ENCODE measurements at regions not wholly inside any gene's neighbourhood (a gene's known extent, or its start where the extent isn't known, plus 50 kb on each side); places are given as distances from the start of the nearest gene placed in this dataset.

GRCh38 chr7:25522727-25523126 lies 294.4 kb upstream of the NPVF start:
- no peak overlapping the region for H3K27ac ChIP-seq (ENCODE audit: low read depth in 2 of 2, low read length in 2 of 2)
- FAIRE-seq, result no peak
- no peak for TF ChIP-seq CTCF (IDR thresholded peaks at IDR 0.05; ENCODE audit: borderline replicate concordance, extremely low read depth, insufficient read depth)
- no peaks in the 10 kb centered on the region for H3K27me3 ChIP-seq (ENCODE audit: control insufficient read depth, insufficient read depth, low read length)
- DNase-seq, result no peak
- H3K4me1 ChIP-seq (ENCODE audit: control insufficient read depth in 2 of 3, insufficient read depth in 2 of 3, low read depth in 1 of 3, low read length in 3 of 3), result peaks cover 0 to 2% (median 0%) of the 10 kb centered on the region in 3 donors
- no peaks in the 10 kb centered on the region for H3K36me3 ChIP-seq (ENCODE audit: control insufficient read depth in 2 of 3, insufficient read depth in 3 of 3, low read length in 3 of 3)
- intact Hi-C loops (cut with DNase I), result no loop called here
- H3K9ac ChIP-seq (ENCODE audit: low read length in 3 of 3), result no peak overlapping the region
- no peaks in the 10 kb centered on the region for H3K9me3 ChIP-seq (ENCODE audit: control insufficient read depth in 2 of 3, insufficient read depth in 1 of 3, low read length in 3 of 3)
- no peak overlapping the region for H3K4me3 ChIP-seq (ENCODE audit: low read length in 3 of 3)

- Histone ChIP-seq H3K9ac (ENCODE audit: low read length in 3 of 3) (no peak overlapping the region), H3K4me1 (ENCODE audit: control insufficient read depth in 2 of 3, insufficient read depth in 2 of 3, low read depth in 1 of 3, low read length in 3 of 3) (no peaks in the 10 kb centered on the region), H3K36me3 (ENCODE audit: control insufficient read depth in 2 of 3, insufficient read depth in 3 of 3, low read length in 3 of 3) (no peaks in the 10 kb centered on the region), H3K27ac (ENCODE audit: low read depth in 2 of 2, low read length in 2 of 2) (no peak overlapping the region), H3K4me3 (ENCODE audit: low read length in 3 of 3) (no peak overlapping the region), H3K9me3 (ENCODE audit: control insufficient read depth in 2 of 3, insufficient read depth in 1 of 3, low read length in 3 of 3) (no peaks in the 10 kb centered on the region), H3K27me3 (ENCODE audit: control insufficient read depth, insufficient read depth, low read length) (no peaks in the 10 kb centered on the region)
- DNase-seq (no peak), FAIRE-seq (no peak)
- TF ChIP-seq CTCF (IDR thresholded peaks at IDR 0.05; ENCODE audit: borderline replicate concordance, extremely low read depth, insufficient read depth), result no peak
- intact Hi-C loops (cut with DNase I), result no loop called here
Observed at GRCh38 chr7:25527665-25528170, 299.4 kb upstream of the NPVF start.

GRCh38 chr7:25529320-25529719 lies 301.0 kb upstream of the NPVF start:
- H3K27ac ChIP-seq (ENCODE audit: low read depth in 2 of 2, low read length in 2 of 2), result no peak overlapping the region
- H3K4me3 ChIP-seq (ENCODE audit: low read length in 3 of 3), result no peak overlapping the region
- intact Hi-C loops (cut with DNase I), result no loop called here
- FAIRE-seq (no peak), DNase-seq (no peak)
- no peaks in the 10 kb centered on the region for H3K36me3 ChIP-seq (ENCODE audit: control insufficient read depth in 2 of 3, insufficient read depth in 3 of 3, low read length in 3 of 3)
- H3K9me3 ChIP-seq (ENCODE audit: control insufficient read depth in 2 of 3, insufficient read depth in 1 of 3, low read length in 3 of 3), result no peaks in the 10 kb centered on the region
- H3K27me3 ChIP-seq (ENCODE audit: control insufficient read depth, insufficient read depth, low read length), result no peaks in the 10 kb centered on the region
- no peaks in the 10 kb centered on the region for H3K4me1 ChIP-seq (ENCODE audit: control insufficient read depth in 2 of 3, insufficient read depth in 2 of 3, low read depth in 1 of 3, low read length in 3 of 3)
- no peak for TF ChIP-seq CTCF (IDR thresholded peaks at IDR 0.05; ENCODE audit: borderline replicate concordance, extremely low read depth, insufficient read depth)
- no peak overlapping the region for H3K9ac ChIP-seq (ENCODE audit: low read length in 3 of 3)

GRCh38 chr7:25536851-25537250 lies 308.6 kb upstream of the NPVF start:
- Histone ChIP-seq H3K4me3 (ENCODE audit: low read length in 3 of 3) (no peak overlapping the region), H3K9me3 (ENCODE audit: control insufficient read depth in 2 of 3, insufficient read depth in 1 of 3, low read length in 3 of 3) (no peaks in the 10 kb centered on the region), H3K27me3 (ENCODE audit: control insufficient read depth, insufficient read depth, low read length) (no peaks in the 10 kb centered on the region), H3K9ac (ENCODE audit: low read length in 3 of 3) (no peak overlapping the region), H3K4me1 (ENCODE audit: control insufficient read depth in 2 of 3, insufficient read depth in 2 of 3, low read depth in 1 of 3, low read length in 3 of 3) (peaks cover 0 to 2% (median under 1%) of the 10 kb centered on the region in 3 donors), H3K27ac (ENCODE audit: low read depth in 2 of 2, low read length in 2 of 2) (no peak overlapping the region), H3K36me3 (ENCODE audit: control insufficient read depth in 2 of 3, insufficient read depth in 3 of 3, low read length in 3 of 3) (no peaks in the 10 kb centered on the region)
- intact Hi-C loops (cut with DNase I), result no loop called here
- FAIRE-seq, result no peak
- no peak for DNase-seq
- TF ChIP-seq CTCF (IDR thresholded peaks at IDR 0.05; ENCODE audit: borderline replicate concordance, extremely low read depth, insufficient read depth), result no peak

Measured in kidney (tissue), 13 donors.